DOHH2 (cell line): ENCODE measurements at regions not wholly inside any gene's neighbourhood (a gene's known extent, or its start where the extent isn't known, plus 50 kb on each side); places are given as distances from the start of the nearest gene placed in this dataset.
"Not testable (repeated sequence)": the region's sequence is repeated elsewhere in the genome, so short reads cannot be mapped to it uniquely, and the experiment has no call there.

Experiments
- EZH2phosphoT487 ChIP-seq: fragments of 200-600 bp; sonication (generic); IDR thresholded peaks from 2 replicates; pipeline ENCODE4 v1.6.1; 2017; ENCODE audit warnings: borderline replicate concordance, mild to moderate bottlenecking, antibody characterized with exemption, low read length, moderate library complexity, mixed read lengths
- TF ChIP-seq, protein P1 (sequence below): fragments of 200-600 bp; sonication (generic); IDR thresholded peaks from one replicate; pipeline ENCODE4 v1.5.1; 2014; ENCODE audit warnings: antibody characterized with exemption, mild to moderate bottlenecking, low read depth, low read length; ENCODE audit not compliant: poor library complexity, severe bottlenecking

GRCh38 chr21:23926430-23926829 is 1680.9 kb downstream of the MRPL39 start:
- TF ChIP-seq, protein P1, sequence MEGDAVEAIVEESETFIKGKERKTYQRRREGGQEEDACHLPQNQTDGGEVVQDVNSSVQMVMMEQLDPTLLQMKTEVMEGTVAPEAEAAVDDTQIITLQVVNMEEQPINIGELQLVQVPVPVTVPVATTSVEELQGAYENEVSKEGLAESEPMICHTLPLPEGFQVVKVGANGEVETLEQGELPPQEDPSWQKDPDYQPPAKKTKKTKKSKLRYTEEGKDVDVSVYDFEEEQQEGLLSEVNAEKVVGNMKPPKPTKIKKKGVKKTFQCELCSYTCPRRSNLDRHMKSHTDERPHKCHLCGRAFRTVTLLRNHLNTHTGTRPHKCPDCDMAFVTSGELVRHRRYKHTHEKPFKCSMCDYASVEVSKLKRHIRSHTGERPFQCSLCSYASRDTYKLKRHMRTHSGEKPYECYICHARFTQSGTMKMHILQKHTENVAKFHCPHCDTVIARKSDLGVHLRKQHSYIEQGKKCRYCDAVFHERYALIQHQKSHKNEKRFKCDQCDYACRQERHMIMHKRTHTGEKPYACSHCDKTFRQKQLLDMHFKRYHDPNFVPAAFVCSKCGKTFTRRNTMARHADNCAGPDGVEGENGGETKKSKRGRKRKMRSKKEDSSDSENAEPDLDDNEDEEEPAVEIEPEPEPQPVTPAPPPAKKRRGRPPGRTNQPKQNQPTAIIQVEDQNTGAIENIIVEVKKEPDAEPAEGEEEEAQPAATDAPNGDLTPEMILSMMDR = not testable (repeated sequence)
- not testable (repeated sequence) for TF ChIP-seq EZH2phosphoT487
